Suppressor macrophage treated with lipopolysaccharide for 1 hour (primary cell): ENCODE measurements at regions not wholly inside any gene's neighbourhood (a gene's known extent, or its start where the extent isn't known, plus 50 kb on each side); places are given as distances from the start of the nearest gene placed in this dataset.

Source experiments
- DNase-seq, 3 donors: peaks; one replicate each; pipeline ENCODE4 v3.0.0-alpha.2; 2020 to 2022

DNA sequence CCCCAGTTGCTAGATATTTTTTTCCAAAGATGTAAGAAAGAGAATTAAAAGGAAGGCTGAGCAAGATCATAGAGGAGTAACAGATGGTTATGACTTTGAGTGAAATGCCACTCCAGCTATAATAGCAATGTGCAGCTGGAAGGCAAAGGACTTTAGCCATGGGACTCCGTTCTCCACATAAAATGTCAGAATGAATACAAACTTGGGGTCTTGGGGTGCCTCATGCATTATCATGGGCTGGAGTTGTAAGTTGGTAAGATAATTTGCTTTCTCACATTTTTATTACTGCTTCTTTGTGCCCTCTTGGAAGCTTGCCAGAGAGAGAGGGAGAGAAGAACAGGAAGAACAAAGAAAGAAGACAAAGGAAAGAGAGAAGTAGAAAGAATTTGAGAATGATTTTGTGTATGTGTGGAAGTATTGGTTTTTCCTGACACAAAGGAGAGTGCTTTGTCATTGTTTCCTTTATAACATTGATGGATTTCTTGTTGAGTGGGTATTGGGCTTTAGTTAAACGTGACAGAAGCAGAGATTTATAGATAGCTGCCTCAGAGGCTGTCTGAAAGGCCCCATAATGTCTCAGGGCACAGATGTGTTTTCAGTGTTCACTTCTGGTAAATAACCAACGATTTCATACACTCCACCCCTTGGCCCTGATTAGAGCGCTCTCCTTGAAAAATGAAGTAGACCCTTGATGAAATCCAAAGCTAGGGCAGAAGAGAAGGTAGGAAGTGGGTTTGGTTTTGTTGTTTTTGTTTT lies 715.3 kb downstream of the NR2F2 start:
- DNase-seq = no peak

DNA sequence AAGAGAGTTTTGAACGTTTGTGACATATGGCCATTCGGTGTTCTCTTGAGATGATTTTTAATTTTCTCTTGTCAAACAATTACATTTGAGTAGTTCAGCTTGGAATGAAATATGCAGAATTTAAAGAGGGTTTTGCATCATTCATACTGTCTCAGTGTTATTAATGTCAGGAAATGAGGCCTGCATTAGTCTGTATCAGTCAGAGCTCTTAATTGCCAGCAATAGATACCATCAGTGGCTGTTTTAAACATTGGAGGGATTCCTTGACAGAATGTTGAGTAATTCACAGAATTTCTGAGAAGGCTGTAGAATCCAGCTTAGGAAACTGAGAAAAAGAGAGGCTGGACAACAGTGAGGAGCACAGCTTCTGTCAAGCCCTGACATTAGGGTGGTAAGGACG lies 722.0 kb downstream of the NR2F2 start:
- no peak for DNase-seq

DNA sequence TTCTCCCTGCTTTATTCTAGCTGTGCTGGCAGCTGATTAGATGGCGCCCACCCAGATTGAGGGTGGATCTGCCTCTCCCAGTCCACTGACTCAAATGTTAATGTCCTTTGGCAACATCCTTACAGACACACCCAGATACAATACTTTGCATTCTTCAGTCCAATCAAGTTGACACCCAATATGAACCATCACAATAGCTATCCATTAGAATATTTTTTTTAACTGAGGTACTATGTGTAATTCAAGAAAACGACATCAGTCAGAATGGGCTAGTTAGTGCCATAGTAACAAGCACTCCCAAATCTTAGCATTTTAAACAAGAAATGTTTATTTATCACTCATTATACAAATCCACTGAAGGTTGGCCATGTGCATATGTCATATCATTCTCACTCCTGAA lies 723.1 kb downstream of the NR2F2 start:
- DNase-seq = no peak

DNA sequence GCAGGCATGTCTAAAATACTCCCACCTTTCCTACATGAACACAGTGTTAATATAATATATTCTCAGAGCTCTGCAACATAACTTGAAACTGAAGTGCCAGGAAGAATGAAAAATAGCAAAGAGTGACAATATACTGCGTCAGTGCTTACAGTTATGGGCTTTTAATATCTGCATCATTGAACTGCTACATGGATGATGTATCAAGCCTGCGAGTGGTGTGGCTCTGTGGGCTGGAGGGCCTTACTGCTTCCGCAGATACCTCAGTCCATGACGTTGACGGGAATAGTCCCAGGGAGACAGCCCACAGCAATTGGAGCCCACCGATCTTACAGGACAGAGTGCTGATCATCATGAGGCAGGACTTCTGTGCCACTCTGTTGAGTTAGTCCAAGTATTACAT lies 727.0 kb downstream of the NR2F2 start:
- DNase-seq = no peak

- DNase-seq = no peak
Measured at GRCh38 chr15:97059281-97059680, 728.8 kb downstream of the NR2F2 start.

GRCh38 chr15:97061392-97061791 lies 730.9 kb downstream of the NR2F2 start:
- no peak for DNase-seq

DNA sequence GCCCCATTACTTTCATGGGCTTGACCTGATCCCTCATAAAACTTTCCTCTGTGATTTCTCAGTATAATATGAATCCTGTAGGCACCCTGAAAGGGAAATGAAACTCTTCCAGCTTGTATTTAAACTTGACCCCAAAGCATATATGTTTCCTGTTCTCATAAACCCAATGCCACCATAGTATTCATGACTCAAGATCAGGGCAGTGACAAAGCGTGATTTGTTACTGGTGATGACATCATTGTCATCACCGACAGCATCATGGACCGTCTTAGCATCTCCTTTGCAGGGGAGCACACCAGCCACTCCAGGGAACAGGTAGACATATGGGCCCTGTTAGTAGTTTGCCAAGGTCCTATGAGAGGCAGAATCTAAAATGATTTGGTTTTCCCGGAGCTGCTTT lies 741.2 kb downstream of the NR2F2 start:
- DNase-seq = no peak

DNA sequence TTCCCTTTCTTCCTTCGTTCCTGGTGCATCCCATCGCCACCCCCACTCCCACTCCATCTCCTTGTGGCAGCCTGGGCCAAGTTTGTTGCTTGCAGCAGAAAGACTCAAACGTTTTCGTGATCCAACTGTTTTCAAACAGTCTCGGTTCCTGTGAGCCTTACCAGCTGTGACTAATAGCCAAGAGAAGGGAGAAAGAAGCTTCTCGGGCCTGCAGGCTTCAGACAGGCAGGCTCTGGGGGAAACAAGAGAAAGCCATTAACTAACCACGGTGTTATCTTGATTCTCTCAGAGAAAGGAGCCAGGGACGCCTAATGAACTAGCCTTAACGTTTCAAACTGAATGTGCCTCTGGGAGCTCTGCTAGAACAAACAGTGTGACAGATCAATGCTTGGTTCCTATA lies 742.0 kb downstream of the NR2F2 start:
- DNase-seq = no peak

GRCh38 chr15:97076011-97076410 lies 745.5 kb downstream of the NR2F2 start:
- no peak for DNase-seq

- DNase-seq = no peak
Measured at GRCh38 chr15:97077975-97078374, 747.5 kb downstream of the NR2F2 start.

GRCh38 chr15:97078591-97078990 lies 748.1 kb downstream of the NR2F2 start:
- no peak for DNase-seq

- DNase-seq = no peak
Measured at GRCh38 chr15:97081666-97082226, 751.2 kb downstream of the NR2F2 start.

GRCh38 chr15:97082830-97083229 lies 752.3 kb downstream of the NR2F2 start:
- no peak for DNase-seq

DNA sequence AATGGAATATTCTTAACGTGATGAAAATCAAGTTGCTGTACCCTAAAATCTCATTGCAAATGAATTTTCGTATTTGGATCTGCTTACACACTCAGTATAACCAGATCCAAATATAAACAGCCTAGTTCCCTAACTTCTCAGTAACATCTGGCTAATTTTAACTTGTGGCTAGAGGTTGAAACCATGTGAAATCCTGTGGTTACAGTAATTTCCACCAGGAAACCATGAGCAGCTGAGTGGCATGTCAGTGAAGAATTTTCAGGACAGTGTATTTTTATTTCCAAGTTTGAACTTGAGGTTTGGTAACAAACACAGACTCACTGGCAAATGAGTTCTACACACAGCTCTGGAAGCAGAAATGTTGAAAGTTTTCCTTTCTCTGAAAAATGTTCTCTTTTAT lies 754.1 kb downstream of the NR2F2 start:
- DNase-seq = no peak

GRCh38 chr15:97085731-97086130 lies 755.2 kb downstream of the NR2F2 start:
- DNase-seq = no peak

- DNase-seq = no peak
Measured at GRCh38 chr15:97087006-97087741, 756.7 kb downstream of the NR2F2 start.

GRCh38 chr15:97091093-97091492 lies 760.6 kb downstream of the NR2F2 start:
- no peak for DNase-seq

GRCh38 chr15:97092656-97093055 lies 762.2 kb downstream of the NR2F2 start:
- DNase-seq = no peak

DNA sequence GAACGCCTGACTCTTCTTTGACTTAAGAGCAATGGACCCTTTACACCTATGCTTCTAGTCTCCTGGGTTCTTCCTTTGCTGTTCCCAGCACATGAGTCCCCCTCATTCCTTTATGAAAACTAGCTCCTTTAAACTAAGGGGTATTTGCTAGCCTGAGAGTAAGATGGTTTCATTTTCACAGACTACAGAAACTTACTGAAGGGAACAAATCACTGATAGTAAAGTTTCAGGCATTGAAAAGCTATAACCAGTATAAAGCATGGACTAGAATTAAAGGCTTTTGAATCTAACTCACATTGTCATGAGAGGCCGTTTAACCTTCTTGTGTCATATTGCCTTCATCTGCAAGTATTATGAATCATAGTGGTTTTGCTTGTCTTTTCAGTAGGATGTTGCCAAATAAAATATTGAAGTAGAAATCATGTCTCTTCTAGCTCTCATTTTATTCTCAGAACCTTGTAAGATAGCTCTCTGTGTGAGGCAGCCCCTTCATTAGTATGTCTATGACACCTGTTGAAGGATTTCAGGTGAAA lies 765.9 kb downstream of the NR2F2 start:
- DNase-seq = no peak

- no peak for DNase-seq
Measured at GRCh38 chr15:97099040-97099439, 768.5 kb downstream of the NR2F2 start.

DNA sequence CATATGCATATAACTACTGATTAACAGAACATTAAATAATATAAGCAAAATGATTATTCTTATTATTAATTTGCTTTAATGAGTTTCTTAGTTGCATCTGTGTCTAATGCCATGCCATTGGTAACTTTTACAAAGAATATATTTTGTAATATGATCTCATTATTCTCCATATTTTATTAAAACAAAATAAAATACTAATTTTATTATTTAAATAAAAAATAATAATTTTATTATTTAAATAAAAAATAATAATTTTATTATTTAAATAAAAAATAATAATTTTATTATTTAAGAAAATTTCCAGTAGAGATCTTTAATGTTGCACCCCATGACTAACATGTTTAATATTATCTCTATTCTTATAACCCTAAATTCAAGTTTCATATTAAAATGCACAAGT lies 771.1 kb downstream of the NR2F2 start:
- DNase-seq = no peak

DNA sequence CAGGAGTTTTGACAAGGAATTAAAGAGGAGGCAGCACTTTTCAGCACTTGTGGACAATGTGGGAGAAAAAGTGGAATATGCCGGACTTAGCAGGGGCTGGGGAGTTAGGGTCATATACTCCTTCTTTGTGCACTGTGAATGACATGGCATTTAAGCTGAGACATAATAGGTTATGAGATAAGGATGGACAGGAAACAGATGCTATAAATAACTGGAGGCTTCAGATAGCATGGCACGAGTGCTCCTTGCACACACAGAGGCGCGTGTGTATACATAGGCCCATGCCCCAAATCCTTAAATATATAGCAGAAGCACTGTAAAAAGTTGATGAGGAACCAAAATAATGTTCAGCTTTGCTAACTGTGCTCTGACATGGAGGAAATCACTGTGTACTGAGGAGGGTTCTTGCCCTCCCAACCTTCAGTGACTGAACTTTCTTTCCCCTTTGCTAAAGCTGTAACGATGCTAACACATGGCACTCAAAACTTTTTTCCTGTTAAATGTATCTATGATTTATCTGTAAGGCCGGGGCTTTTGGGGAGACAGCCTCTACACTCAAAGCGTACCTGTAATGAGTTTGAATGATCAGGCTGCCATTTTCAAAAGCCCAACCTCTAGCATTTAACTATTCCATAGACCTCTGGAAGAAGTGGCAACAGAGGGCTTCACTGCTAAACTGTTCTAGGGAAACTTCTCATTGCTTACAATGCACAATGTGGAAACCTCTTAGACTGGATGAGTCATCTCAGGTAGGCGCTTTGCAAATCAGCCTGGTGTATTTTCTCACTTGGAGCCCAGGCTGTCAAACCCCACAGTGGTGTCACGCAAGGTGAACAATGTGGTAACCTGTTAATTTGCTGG lies 784.6 kb downstream of the NR2F2 start:
- DNase-seq = no peak

GRCh38 chr15:97115761-97116070 lies 785.2 kb downstream of the NR2F2 start:
- no peak for DNase-seq
